Tibial nerve (tissue), 3 donors: ENCODE measurements at regions not wholly inside any gene's neighbourhood (a gene's known extent, or its start where the extent isn't known, plus 50 kb on each side); places are given as distances from the start of the nearest gene placed in this dataset.

Experiments
- CTCF ChIP-seq, 5 experiments: fragments of 200-600 bp in 3 of 5; fragments of 450-650 bp in 2 of 5; sonication (generic) in 3 of 5; IDR thresholded peaks; one replicate each; pipeline ENCODE4 v1.5.1; 2016 to 2019; ENCODE audit warnings: antibody characterized with exemption in 5 of 5, mild to moderate bottlenecking in 3 of 5, moderate library complexity in 2 of 5
- POLR2A ChIP-seq, 2 donors: fragments of 450-650 bp; IDR thresholded peaks; one replicate each; pipeline ENCODE4 v1.6.1; 2017; ENCODE audit warnings: antibody characterized with exemption in 2 of 2, mild to moderate bottlenecking in 2 of 2, moderate library complexity in 2 of 2

GRCh38 chr7:96547371-96547811 is 162.3 kb downstream of the SEM1 start:
- TF ChIP-seq CTCF (IDR thresholded peaks at IDR 0.05): no peak
- TF ChIP-seq POLR2A (IDR thresholded peaks at IDR 0.05): no peak
